ENCODE measurements at regions not wholly inside any gene's neighbourhood (a gene's known extent, or its start where the extent isn't known, plus 50 kb on each side); places are given as distances from the start of the nearest gene placed in this dataset.

- TF ChIP-seq, protein P1, sequence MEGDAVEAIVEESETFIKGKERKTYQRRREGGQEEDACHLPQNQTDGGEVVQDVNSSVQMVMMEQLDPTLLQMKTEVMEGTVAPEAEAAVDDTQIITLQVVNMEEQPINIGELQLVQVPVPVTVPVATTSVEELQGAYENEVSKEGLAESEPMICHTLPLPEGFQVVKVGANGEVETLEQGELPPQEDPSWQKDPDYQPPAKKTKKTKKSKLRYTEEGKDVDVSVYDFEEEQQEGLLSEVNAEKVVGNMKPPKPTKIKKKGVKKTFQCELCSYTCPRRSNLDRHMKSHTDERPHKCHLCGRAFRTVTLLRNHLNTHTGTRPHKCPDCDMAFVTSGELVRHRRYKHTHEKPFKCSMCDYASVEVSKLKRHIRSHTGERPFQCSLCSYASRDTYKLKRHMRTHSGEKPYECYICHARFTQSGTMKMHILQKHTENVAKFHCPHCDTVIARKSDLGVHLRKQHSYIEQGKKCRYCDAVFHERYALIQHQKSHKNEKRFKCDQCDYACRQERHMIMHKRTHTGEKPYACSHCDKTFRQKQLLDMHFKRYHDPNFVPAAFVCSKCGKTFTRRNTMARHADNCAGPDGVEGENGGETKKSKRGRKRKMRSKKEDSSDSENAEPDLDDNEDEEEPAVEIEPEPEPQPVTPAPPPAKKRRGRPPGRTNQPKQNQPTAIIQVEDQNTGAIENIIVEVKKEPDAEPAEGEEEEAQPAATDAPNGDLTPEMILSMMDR (IDR thresholded peaks at IDR 0.05; ENCODE audit: insufficient read depth, low read length, poor library complexity, severe bottlenecking): no peak
- no peak for TF ChIP-seq EZH2phosphoT487 (conservative IDR thresholded peaks at IDR 0.05; ENCODE audit: low read length)
Measured at GRCh38 chr18:40866968-40867367, 1088.1 kb upstream of the PIK3C3 start.

All from SU-DHL-6 (cell line).